GM19452 (cell line): ENCODE measurements at regions not wholly inside any gene's neighbourhood (a gene's known extent, or its start where the extent isn't known, plus 50 kb on each side); places are given as distances from the start of the nearest gene placed in this dataset.
"Not testable (repeated sequence)": the region's sequence is repeated elsewhere in the genome, so short reads cannot be mapped to it uniquely, and the experiment has no call there.

ENCODE experiments used
- ATAC-seq: cut with Tn5 transposase; IDR thresholded peaks from one replicate; pipeline ENCODE4 v1.9.1; 2021; ENCODE audit not compliant: unreplicated experiment

- no peak for ATAC-seq
These were observed 496.9 kb upstream of the TNP1 start for GRCh38 chr2:217356781-217357180.

GRCh38 chr2:217356142-217356541 is 496.3 kb upstream of the TNP1 start:
- ATAC-seq: no peak

- ATAC-seq: no peak
These were observed 493.7 kb upstream of the TNP1 start for GRCh38 chr2:217353591-217353990.

- no peak for ATAC-seq
These were observed 491.5 kb upstream of the TNP1 start for GRCh38 chr2:217351378-217351777.

GRCh38 chr2:217349251-217349650 is 489.4 kb upstream of the TNP1 start:
- ATAC-seq: no peak

GRCh38 chr2:217347630-217348029 is 487.8 kb upstream of the TNP1 start:
- not testable (repeated sequence) for ATAC-seq

GRCh38 chr2:217346043-217346442 is 486.2 kb upstream of the TNP1 start:
- ATAC-seq: not testable (repeated sequence)

- no peak for ATAC-seq
These were observed 481.0 kb upstream of the TNP1 start for GRCh38 chr2:217340899-217341298.

GRCh38 chr2:217340176-217340575 is 480.3 kb upstream of the TNP1 start:
- ATAC-seq: no peak

GRCh38 chr2:217339753-217340152 is 479.9 kb upstream of the TNP1 start:
- no peak for ATAC-seq

- ATAC-seq: no peak
These were observed 478.5 kb upstream of the TNP1 start for GRCh38 chr2:217338306-217338916.

GRCh38 chr2:217337771-217338170 is 477.9 kb upstream of the TNP1 start:
- ATAC-seq: no peak

GRCh38 chr2:217336694-217337093 is 476.8 kb upstream of the TNP1 start:
- ATAC-seq: no peak

- ATAC-seq: no peak
These were observed 475.6 kb upstream of the TNP1 start for GRCh38 chr2:217335341-217335966.

- no peak for ATAC-seq
These were observed 474.7 kb upstream of the TNP1 start for GRCh38 chr2:217334561-217334960.

GRCh38 chr2:217332866-217333265 is 473.0 kb upstream of the TNP1 start:
- no peak for ATAC-seq

GRCh38 chr2:217332417-217332791 is 472.5 kb upstream of the TNP1 start:
- ATAC-seq: no peak

GRCh38 chr2:217331523-217332416 is 471.9 kb upstream of the TNP1 start:
- ATAC-seq: no peak

- no peak for ATAC-seq
These were observed 470.8 kb upstream of the TNP1 start for GRCh38 chr2:217330647-217331046.

GRCh38 chr2:217329023-217329431 is 469.2 kb upstream of the TNP1 start:
- ATAC-seq: no peak

GRCh38 chr2:217328622-217328978 is 468.7 kb upstream of the TNP1 start:
- no peak for ATAC-seq

GRCh38 chr2:217327953-217328621 is 468.2 kb upstream of the TNP1 start:
- no peak for ATAC-seq
